H1 (cell line): ENCODE measurements at regions not wholly inside any gene's neighbourhood (a gene's known extent, or its start where the extent isn't known, plus 50 kb on each side); places are given as distances from the start of the nearest gene placed in this dataset.

Experiments
- CHD7 ChIP-seq: fragments of 300-600 bp; sonication (generic); IDR thresholded peaks from 2 replicates; pipeline ENCODE4 v1.7.1; 2012; ENCODE audit warnings: low read length, moderate library complexity, mild to moderate bottlenecking, inconsistent platforms; ENCODE audit not compliant: insufficient replicate concordance
- EZH2 ChIP-seq: fragments of 200-600 bp; sonication (generic); IDR thresholded peaks from 2 replicates; pipeline ENCODE4 v1.7.1; 2012; ENCODE audit warnings: low read depth, mild to moderate bottlenecking, moderate library complexity, low read length, inconsistent platforms; ENCODE audit not compliant: severe bottlenecking
- GABPA ChIP-seq: IDR thresholded peaks from 2 replicates; pipeline ENCODE4 v1.6.1; 2011; ENCODE audit warnings: mild to moderate bottlenecking, low read length, moderate library complexity, borderline replicate concordance; ENCODE audit not compliant: insufficient read depth
- GTF2F1 ChIP-seq: IDR thresholded peaks from 2 replicates; pipeline ENCODE4 v1.6.1; 2012; ENCODE audit warnings: low read depth, low read length, improper control_type of control experiment, borderline replicate concordance
- POU5F1 ChIP-seq: IDR thresholded peaks from 2 replicates; pipeline ENCODE4 v1.6.1; 2011; ENCODE audit warnings: low read depth, mild to moderate bottlenecking, low read length, moderate library complexity
- TF ChIP-seq, protein P1 (sequence below), 3 experiments: IDR thresholded peaks; 1 replicate in 2 of 3; 2 replicates in 1 of 3; pipeline versions ENCODE4 v1.5.1 to v1.6.1; 2011; ENCODE audit warnings: low read length in 3 of 3, mild to moderate bottlenecking in 3 of 3, inconsistent platforms in 2 of 3, low read depth in 1 of 3, moderate library complexity in 1 of 3; ENCODE audit not compliant: insufficient read depth in 1 of 3; ENCODE audit errors: control extremely low read depth in 1 of 3
- TF ChIP-seq, protein P2 (sequence below): IDR thresholded peaks from 2 replicates; pipeline ENCODE4 v1.6.1; 2011; ENCODE audit warnings: low read depth, mild to moderate bottlenecking, low read length; ENCODE audit not compliant: insufficient read depth

DNA sequence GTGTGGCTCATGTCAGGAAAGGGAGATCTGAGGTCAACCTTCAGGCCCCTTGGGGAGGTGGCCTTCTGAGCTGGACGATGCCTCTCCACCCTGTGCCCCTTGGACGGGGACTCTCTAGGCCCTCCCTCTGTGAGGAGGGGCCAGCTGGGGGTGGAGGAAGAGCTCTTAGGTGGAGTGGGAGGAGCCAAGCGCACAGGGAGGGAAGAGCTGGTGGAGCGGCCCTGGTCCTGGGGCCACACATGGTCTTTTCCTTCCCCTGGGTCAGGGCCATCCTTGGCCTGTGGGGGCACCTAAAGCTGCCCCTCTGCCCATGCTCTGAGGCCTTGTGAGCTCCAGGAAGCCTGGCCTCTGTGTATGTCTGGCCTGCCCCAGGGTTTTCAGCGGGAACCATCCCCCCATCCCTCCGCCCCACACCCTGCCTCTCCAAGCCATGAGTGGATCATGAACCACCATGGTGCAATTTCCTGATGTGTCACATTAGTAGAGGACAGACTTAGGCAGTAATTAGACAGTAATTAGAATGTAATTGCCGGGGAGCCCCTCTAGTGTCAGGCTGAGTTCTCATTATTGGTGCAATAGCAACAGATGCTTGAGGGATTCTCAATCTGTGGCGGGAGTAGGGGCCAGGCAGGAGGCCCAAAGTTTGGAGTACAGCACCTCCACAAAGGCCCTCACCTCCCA lies 63.0 kb downstream of the GLI2 start (continued):
- no peak for TF ChIP-seq CHD7
- TF ChIP-seq, protein P1, sequence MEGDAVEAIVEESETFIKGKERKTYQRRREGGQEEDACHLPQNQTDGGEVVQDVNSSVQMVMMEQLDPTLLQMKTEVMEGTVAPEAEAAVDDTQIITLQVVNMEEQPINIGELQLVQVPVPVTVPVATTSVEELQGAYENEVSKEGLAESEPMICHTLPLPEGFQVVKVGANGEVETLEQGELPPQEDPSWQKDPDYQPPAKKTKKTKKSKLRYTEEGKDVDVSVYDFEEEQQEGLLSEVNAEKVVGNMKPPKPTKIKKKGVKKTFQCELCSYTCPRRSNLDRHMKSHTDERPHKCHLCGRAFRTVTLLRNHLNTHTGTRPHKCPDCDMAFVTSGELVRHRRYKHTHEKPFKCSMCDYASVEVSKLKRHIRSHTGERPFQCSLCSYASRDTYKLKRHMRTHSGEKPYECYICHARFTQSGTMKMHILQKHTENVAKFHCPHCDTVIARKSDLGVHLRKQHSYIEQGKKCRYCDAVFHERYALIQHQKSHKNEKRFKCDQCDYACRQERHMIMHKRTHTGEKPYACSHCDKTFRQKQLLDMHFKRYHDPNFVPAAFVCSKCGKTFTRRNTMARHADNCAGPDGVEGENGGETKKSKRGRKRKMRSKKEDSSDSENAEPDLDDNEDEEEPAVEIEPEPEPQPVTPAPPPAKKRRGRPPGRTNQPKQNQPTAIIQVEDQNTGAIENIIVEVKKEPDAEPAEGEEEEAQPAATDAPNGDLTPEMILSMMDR (IDR thresholded peaks at IDR 0.05; ENCODE audit: control extremely low read depth in 1 of 3, insufficient read depth in 1 of 3, low read depth in 1 of 3, low read length in 3 of 3), result no peak
- no peak for TF ChIP-seq GABPA
- TF ChIP-seq GTF2F1, result no peak
- TF ChIP-seq POU5F1, result no peak
- no peak for TF ChIP-seq EZH2
- TF ChIP-seq, protein P2, sequence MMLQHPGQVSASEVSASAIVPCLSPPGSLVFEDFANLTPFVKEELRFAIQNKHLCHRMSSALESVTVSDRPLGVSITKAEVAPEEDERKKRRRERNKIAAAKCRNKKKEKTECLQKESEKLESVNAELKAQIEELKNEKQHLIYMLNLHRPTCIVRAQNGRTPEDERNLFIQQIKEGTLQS, result no peak
